SJSA1 (cell line): ENCODE measurements at regions not wholly inside any gene's neighbourhood (a gene's known extent, or its start where the extent isn't known, plus 50 kb on each side); places are given as distances from the start of the nearest gene placed in this dataset.

Source experiments
- DNase-seq, 2 experiments: peaks; one replicate each; pipeline ENCODE4 v3.0.0-alpha.2; 2015 to 2020; ENCODE audit warnings: low spot score in 2 of 2, low read depth in 1 of 2
- H3K27ac ChIP-seq: fragments of 250-450 bp; sonication (Bioruptor Pico); 2 replicates; pipeline ENCODE4 v1.5.1; 2020; ENCODE audit warnings: mild to moderate bottlenecking, moderate library complexity
- H3K27me3 ChIP-seq: fragments of 250-450 bp; sonication (Bioruptor Pico); replicated peaks from 2 replicates; pipeline ENCODE4 v1.5.1; 2020; ENCODE audit warnings: mild to moderate bottlenecking, moderate library complexity
- H3K36me3 ChIP-seq: fragments of 250-450 bp; sonication (Bioruptor Pico); 2 replicates; pipeline ENCODE4 v1.5.1; 2020; ENCODE audit warnings: mild to moderate bottlenecking
- H3K4me1 ChIP-seq: fragments of 250-450 bp; sonication (Bioruptor Pico); replicated peaks from 2 replicates; pipeline ENCODE4 v1.6.1; 2021; ENCODE audit warnings: mild to moderate bottlenecking
- H3K4me3 ChIP-seq: fragments of 250-450 bp; sonication (Bioruptor Pico); 2 replicates; pipeline ENCODE4 v1.5.1; 2020; ENCODE audit warnings: mild to moderate bottlenecking
- H3K9me3 ChIP-seq: fragments of 250-450 bp; sonication (Bioruptor Pico); replicated peaks from 2 replicates; pipeline ENCODE4 v1.5.1; 2020; ENCODE audit warnings: mild to moderate bottlenecking

DNA sequence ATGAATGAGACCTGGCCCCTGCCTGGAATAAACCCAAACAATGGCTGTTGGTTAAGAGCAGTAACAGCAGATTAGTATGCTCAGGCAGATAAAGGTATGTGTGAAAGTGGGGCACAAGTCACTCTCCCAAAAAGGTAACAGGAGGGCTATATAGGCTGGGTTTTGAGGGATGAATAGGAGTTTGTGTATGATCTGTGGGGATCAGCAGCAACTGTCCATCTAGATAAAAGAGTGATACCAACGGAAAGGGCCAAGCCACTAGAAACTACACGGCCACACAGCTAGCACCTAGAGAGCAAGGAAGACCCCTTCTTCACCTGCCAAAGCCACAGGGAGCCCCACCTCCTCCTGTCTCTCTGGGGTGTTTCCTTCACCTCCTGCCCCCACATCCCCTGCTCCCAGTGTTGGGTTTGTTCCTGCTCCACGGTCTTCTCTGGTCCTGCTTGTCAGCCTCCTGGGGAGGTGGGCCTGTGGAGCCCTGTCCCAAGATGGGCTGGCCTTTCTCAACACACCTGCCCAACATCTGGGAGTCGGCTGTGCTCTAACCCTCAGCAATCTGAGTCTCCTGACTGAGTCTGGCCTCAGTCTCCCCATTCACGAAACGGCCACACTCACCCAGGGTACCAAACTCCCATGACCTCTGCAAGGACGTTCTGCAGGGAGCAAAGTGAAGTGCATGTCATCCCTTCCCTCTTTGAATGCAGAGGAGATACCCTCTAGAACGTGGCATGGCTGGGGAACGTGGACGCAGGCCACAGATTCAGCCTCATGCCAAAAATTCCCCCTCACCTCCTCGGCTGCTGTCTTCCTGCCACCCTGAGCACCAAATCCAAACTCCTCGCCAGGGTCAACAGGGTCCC lies 108.2 kb downstream of the NCOR2 start:
- no peaks in the 10 kb centered on the region for H3K27me3 ChIP-seq
- H3K9me3 ChIP-seq: no peaks in the 10 kb centered on the region
- no peak for DNase-seq
- peaks cover 84% of the 10 kb centered on the region for H3K36me3 ChIP-seq
- H3K4me3 ChIP-seq: no peak overlapping the region
- peaks cover 16% of the 10 kb centered on the region for H3K4me1 ChIP-seq
- no peak overlapping the region for H3K27ac ChIP-seq

DNA sequence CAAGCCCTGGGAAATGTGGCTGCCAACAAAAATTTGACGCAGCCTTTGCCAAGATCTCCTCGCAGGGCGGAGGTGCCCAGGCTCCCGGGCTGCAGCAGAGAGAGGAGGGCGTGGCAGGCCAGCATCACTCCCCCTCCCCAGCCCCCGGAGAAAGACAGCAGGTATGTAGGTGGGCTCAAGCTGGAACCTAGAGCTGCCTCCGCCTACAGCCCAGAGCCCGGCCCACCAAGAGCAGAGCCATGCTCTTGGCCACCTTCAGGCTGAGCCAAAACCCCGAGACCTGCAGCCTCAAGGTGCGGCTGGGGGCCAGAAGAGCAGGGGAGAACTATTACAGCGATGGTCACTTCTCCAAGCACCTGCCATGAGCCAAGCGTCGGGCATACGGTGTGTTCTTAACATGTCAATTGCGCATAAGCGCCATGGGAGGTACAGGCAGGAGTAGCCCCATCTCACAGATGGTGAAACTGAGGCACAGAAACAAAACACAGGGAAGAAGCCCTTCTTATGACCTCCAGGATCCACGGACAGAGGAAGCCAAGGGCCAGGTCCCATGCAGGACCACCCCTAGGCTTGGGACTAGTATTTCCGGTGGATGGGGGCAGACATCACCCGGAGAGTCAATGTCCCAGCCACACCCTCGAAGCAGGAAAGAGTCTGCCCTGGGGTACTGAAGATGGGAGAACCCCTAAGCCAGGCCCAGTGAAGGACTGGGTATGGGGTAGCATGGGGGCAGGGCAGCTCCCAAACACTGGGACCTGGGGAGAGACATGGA lies 109.0 kb downstream of the NCOR2 start:
- peaks cover 82% of the 10 kb centered on the region for H3K36me3 ChIP-seq
- no peaks in the 10 kb centered on the region for H3K9me3 ChIP-seq
- H3K4me3 ChIP-seq: no peak overlapping the region
- no peaks in the 10 kb centered on the region for H3K27me3 ChIP-seq
- no peak for DNase-seq
- no peak overlapping the region for H3K27ac ChIP-seq
- H3K4me1 ChIP-seq: peaks cover 24% of the 10 kb centered on the region

DNA sequence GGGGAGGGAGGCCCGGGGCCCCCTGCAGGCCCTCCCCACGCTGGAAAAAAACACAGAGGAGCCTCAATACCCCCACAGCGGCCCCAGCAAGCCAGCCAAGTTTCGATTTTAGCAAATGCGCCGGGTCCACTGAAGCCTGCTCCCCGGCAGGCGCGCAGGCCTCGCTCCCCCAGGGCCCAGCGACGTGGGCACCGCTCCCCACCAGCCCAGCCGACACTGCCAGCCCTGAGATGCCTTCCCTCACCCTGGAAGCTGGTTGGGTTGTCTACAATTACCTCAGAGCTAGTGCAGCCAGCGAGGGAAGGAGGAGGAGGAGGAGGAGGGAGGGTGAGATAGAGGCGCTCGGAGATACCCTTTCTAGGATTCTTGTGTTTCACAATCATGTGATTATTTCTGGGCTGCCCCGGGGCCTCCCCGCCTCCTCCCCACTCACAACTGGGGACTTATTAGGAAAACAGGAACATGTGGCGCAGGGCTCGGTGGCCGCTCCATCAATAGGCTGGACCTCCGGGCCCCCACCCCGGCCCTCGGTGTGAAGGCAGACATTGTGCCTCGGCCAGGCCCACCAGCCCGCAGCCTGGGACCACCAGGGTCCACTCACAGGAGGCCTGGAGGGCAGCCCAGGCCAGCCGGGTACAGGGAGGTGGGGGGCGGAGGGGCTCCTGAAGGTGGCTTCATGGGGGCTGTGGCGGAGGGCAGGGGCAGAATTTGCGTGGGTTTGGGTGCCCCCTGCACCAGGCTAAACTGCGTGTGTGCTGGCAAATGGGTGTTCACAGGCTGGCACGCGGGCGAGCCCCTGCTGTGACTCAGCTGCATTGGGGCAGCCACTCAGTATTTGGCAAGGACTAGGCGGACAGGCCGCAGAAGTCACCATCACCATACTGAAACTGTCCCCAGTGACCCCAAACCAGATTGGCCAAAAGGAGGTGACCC lies 109.9 kb downstream of the NCOR2 start:
- Histone ChIP-seq H3K27ac (no peak overlapping the region), H3K36me3 (peaks cover 81% of the 10 kb centered on the region), H3K27me3 (no peaks in the 10 kb centered on the region), H3K9me3 (no peaks in the 10 kb centered on the region), H3K4me3 (no peak overlapping the region), H3K4me1 (peaks cover 33% of the 10 kb centered on the region)
- DNase-seq: no peak

DNA sequence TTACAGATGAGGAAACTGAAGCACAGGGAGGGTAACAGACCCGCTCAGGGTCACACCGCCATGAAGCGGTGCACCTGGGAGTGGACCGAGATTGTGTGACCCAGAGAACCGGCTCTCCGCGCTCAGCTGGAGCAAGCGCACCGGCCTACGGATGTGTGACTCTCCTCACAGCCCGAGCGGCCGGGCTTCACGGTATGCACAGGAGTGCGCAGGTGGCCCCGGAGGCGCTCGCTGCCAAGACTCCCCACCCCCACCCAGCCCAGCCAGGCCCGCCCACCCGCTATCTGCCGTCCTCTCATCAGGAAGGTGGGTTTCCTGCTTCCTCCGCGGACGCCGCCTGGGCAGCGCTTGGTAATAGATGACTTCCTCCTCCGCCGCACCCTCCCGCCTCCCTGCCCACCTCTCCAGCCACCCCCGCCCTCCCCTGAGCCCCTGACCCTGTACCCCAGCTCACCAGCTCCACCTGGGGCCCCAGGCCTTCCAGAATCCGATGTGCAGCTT lies 110.7 kb downstream of the NCOR2 start:
- no peaks in the 10 kb centered on the region for H3K27me3 ChIP-seq
- H3K36me3 ChIP-seq: peaks cover 80% of the 10 kb centered on the region
- H3K9me3 ChIP-seq: no peaks in the 10 kb centered on the region
- peaks cover 38% of the 10 kb centered on the region for H3K4me1 ChIP-seq
- DNase-seq: no peak
- no peak overlapping the region for H3K4me3 ChIP-seq
- H3K27ac ChIP-seq: no peak overlapping the region

GRCh38 chr12:124456133-124456651 lies 111.2 kb downstream of the NCOR2 start:
- Histone ChIP-seq H3K27me3 (no peaks in the 10 kb centered on the region), H3K27ac (no peak overlapping the region), H3K9me3 (no peaks in the 10 kb centered on the region), H3K36me3 (peaks cover 78% of the 10 kb centered on the region), H3K4me3 (no peak overlapping the region), H3K4me1 (peaks cover 42% of the 10 kb centered on the region)
- DNase-seq: no peak

- DNase-seq: no peak
- Histone ChIP-seq H3K4me1 (peaks cover 46% of the 10 kb centered on the region), H3K27me3 (no peaks in the 10 kb centered on the region), H3K4me3 (no peak overlapping the region), H3K36me3 (peaks cover 78% of the 10 kb centered on the region), H3K27ac (0 out of 2 replicates have a peak overlapping the region, but pooled peaks have one; percentile 2), H3K9me3 (no peaks in the 10 kb centered on the region)
These were observed 112.1 kb downstream of the NCOR2 start for GRCh38 chr12:124455336-124455735.

- Histone ChIP-seq H3K4me1 (peaks cover 46% of the 10 kb centered on the region), H3K27me3 (no peaks in the 10 kb centered on the region), H3K9me3 (no peaks in the 10 kb centered on the region), H3K4me3 (no peak overlapping the region), H3K27ac (peak overlapping the region; percentile 59), H3K36me3 (peaks cover 78% of the 10 kb centered on the region)
- DNase-seq: no peak
These were observed 112.7 kb downstream of the NCOR2 start for GRCh38 chr12:124454735-124455134.

GRCh38 chr12:124454352-124454725 lies 113.1 kb downstream of the NCOR2 start:
- Histone ChIP-seq H3K4me3 (no peak overlapping the region), H3K36me3 (peaks cover 77% of the 10 kb centered on the region), H3K27me3 (no peaks in the 10 kb centered on the region), H3K27ac (peak overlapping the region; percentile 59), H3K4me1 (peaks cover 46% of the 10 kb centered on the region), H3K9me3 (no peaks in the 10 kb centered on the region)
- DNase-seq: no peak

DNA sequence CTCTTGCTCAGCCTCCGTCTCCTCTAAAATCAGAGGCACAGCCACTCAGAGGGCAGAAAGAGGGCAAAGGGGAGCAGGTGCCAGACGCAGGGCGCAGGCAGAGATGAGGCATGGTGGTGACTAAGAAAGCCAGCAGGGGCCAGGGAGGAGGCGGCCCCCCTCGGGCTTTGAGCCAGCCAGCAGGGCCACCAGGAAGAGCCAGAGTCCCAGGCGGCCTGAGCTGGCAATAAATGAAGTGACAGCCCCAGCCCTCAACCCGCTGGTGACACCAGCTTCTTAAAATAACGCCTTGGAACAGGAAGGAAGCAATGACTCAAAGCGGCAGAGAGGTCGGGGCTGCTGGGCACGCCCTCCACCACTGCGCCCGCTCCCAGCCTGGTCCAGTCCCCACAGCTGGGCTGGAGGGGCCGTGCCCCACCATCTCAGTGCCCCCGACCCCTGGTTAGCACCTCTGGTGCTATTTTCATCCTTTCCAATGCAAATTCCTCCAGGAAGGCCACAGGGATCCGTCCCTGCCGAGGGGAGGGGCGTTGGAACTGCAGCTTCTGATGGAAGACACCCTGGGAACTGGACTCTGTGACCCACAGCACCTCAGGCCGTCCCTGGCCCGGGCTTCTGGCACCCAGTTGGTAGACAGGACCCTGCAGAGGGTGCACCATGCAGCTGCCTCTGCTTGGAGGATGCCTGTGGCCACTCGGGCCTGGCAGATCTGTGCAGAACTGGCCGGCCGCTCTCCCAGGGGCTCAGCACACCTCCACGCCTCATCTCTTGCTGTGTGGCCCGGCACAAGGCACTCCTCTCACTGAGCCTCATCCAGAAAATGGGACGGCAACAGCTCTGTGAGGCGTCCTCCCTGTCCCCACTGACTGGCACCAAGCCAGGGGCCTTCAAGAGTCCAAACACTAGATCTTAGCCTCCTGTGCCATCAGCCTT lies 113.7 kb downstream of the NCOR2 start:
- Histone ChIP-seq H3K36me3 (peaks cover 78% of the 10 kb centered on the region), H3K4me1 (peaks cover 46% of the 10 kb centered on the region), H3K9me3 (no peaks in the 10 kb centered on the region), H3K4me3 (no peak overlapping the region), H3K27me3 (no peaks in the 10 kb centered on the region), H3K27ac (peak overlapping the region; percentile 59)
- DNase-seq: peak; percentile 89 to 91

DNA sequence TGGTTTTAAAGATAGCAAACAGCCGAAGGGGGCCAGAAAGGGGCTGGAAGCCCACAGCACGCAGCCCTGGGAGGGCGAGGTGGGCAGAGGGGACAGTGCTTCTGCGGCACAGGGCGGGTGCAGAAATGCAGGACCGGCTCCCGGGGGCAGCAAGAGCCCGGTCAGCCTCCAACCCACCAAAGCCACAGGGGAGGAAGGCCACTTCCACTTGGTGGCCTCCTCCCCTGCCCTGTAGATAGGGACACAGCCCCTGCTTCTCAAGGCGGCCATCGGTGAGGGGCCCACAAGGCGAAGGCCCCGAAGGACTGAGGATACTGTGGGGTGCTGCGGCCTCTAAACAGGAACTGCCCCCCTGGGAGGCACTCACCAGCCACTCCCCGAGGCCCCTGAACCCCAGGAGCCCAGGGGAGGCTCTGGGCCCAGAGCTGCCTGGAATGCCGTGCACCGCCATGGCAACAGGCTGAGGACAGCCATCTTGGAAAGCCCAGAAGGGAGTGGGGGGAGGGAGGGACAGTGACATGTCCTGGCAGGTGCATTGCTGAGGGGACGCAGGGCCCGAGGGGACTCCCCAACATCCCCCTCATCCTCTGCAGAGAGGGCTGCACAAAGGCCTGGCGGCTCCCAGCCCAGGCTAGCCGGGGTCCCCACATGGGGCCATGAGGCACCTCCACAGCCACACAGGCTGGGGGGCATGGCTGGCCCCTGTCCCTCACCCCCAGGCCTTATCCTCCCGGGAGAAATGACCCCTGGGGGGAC lies 114.7 kb downstream of the NCOR2 start:
- Histone ChIP-seq H3K4me1 (peaks cover 46% of the 10 kb centered on the region), H3K36me3 (peaks cover 80% of the 10 kb centered on the region), H3K9me3 (no peaks in the 10 kb centered on the region), H3K27ac (peak overlapping the region; percentile 7; the same call in 1 of the 2 replicates), H3K4me3 (no peak overlapping the region), H3K27me3 (no peaks in the 10 kb centered on the region)
- DNase-seq: no peak

DNA sequence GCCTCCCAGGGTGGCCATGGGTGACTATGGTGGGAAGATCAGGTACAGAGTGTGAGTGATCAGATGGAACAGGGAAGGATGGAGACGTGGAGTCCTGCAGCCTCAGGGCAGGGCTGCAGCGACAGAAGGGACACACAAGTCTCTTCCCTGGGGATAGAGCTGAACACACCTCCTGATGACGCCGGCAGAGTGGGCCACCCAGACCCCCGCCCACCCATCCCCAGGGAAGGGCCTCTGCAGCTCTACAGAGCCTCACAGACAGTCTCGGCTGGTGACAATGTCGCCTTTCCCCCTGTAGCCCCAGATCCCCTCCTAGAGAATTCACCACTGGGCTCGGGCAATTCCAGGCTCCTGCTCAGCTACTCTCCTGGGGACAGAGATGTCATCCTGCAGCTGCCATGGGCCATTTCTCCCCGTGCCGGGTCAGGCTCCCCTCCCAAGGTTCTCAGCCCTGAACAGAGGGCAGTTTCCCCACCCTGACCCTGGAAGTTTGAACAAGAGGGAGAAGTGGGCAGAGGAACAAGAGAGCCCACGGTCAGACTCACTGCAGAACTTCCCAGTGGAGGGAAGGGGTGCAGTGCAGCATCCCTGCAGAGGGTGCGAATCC lies 115.7 kb downstream of the NCOR2 start:
- Histone ChIP-seq H3K27me3 (no peaks in the 10 kb centered on the region), H3K27ac (no peak overlapping the region), H3K4me3 (no peak overlapping the region), H3K36me3 (peaks cover 88% of the 10 kb centered on the region), H3K4me1 (peaks cover 46% of the 10 kb centered on the region), H3K9me3 (no peaks in the 10 kb centered on the region)
- no peak for DNase-seq
